GM12872 (cell line): ENCODE measurements at regions not wholly inside any gene's neighbourhood (a gene's known extent, or its start where the extent isn't known, plus 50 kb on each side); places are given as distances from the start of the nearest gene placed in this dataset.

Experiments used
- TF ChIP-seq, protein P1 (sequence below): IDR thresholded peaks from 3 replicates; pipeline ENCODE4 v1.5.1; 2011; ENCODE audit warnings: low read depth, mild to moderate bottlenecking, low read length, moderate library complexity; ENCODE audit not compliant: insufficient read depth

DNA sequence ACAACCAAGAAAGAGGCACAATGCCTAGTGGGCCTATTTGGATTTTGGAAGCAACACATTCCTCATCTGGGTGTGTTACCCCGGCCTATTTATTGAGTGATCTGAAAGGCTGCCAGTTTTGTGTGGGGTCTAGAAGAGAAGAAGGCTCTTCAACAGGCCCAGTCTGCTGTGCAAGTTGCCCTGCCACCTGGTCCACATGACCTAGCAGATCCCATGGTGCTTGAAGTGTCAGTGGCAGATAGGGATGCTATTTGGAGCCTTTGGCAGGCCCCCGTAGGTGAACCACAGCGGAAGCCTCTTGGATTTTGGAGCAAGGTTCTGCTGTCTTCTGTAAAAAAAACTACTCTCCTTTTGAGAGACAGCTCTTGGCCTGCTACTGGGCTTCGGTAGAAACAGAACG is 820.1 kb downstream of the TMTC2 start:
- TF ChIP-seq, protein P1, sequence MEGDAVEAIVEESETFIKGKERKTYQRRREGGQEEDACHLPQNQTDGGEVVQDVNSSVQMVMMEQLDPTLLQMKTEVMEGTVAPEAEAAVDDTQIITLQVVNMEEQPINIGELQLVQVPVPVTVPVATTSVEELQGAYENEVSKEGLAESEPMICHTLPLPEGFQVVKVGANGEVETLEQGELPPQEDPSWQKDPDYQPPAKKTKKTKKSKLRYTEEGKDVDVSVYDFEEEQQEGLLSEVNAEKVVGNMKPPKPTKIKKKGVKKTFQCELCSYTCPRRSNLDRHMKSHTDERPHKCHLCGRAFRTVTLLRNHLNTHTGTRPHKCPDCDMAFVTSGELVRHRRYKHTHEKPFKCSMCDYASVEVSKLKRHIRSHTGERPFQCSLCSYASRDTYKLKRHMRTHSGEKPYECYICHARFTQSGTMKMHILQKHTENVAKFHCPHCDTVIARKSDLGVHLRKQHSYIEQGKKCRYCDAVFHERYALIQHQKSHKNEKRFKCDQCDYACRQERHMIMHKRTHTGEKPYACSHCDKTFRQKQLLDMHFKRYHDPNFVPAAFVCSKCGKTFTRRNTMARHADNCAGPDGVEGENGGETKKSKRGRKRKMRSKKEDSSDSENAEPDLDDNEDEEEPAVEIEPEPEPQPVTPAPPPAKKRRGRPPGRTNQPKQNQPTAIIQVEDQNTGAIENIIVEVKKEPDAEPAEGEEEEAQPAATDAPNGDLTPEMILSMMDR: no peak

DNA sequence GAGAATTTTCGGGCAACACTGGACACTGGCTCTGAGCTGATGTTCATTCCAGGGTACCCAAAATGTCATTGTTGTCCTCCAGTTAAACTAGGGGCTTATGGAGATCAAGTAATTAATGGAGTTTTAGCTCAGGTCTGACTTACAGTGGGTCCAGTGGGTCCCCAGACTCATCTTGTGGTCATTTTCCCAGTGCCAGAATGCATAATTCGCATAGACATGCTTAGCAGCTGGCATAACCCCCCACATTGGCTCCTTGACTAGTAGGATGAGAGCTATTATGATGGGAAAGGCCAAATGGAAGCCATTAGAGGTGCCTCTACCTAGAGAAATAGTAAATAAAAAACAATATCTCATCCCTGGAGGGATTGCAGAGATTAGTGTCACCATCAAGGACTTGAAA is 818.9 kb downstream of the TMTC2 start:
- TF ChIP-seq, protein P1: no peak

DNA sequence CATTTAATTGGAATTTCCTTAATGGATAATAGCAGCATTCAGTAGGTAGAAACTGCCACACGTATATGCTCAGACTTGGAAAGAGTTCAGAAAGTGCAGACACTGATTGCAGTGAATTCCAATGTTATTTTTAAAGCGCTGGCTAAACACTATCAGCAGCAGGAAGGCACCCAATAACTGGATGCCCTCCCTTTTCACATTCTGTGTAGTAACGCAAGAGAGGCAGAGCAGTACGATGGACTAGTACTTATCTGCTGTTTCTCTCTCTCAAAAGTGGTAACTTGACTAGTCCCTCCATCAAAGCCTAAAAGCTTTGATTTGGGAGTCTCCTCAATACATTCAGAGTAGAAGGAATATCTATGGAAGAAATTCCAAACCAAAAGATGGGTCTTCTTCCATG is 791.0 kb downstream of the TMTC2 start:
- TF ChIP-seq, protein P1: no peak

DNA sequence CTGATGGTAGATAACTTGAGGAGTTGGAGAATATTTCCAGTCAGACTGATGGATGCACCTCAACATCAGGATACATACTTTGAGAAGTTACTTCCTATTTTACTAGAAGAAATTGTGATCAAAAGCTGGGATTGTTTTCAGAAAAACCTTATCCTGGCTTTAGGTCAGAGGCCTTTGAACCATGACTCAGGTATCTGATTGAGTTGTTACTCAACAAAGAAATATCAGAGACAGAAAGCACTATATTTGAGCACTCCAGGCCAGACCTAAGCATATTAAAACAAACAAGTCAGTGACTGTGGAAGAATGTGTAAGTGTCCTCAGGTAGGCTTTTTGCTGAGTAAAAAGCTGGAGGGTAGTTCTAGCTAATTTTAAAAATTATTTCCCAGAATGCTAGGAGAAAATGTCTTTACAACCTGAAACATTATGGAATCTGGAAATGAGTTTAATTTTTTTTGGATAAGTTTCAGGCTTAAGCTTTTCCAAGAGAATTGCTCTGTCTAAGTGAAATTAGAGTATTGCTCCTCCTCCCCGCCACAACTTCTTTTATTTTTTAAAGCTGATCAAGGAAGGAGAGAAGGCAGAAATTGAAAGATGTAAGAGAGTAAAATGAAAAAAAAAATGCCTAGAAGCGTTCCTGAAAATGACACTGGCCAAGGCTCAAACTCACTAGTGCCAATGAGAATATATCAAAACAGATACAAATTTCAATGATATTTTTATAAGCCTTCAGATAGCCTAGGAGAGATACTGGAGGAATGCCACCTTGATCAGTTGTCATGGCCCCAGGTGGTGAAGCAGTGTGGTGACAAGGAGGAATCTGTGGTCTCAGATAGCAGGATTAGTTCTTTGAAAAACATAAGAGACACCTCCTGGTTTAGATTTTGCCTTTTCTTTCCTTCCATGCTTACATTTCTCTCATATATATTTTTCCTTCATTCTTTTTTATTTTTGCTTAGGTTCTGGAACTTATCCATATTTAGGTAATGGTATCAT is 790.3 kb downstream of the TMTC2 start:
- TF ChIP-seq, protein P1: no peak

DNA sequence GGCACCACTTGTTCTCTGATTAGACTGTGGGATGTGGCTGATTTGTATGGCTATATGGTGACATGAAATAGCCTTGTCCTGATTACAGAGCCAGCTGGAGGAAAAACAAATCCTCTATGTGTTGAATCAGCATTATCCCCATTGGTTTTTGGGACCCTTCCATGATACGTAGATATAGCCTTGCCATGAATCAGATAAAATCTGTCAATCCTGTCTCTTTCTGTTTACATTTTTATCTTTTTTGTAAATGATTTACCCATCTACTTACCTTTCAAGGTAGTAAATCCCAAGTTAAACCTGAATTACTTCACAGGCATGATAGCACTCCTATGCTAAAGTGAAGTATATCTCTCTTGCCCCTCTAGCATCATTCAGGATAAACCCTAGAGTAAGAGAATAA is 789.3 kb downstream of the TMTC2 start:
- TF ChIP-seq, protein P1: no peak

DNA sequence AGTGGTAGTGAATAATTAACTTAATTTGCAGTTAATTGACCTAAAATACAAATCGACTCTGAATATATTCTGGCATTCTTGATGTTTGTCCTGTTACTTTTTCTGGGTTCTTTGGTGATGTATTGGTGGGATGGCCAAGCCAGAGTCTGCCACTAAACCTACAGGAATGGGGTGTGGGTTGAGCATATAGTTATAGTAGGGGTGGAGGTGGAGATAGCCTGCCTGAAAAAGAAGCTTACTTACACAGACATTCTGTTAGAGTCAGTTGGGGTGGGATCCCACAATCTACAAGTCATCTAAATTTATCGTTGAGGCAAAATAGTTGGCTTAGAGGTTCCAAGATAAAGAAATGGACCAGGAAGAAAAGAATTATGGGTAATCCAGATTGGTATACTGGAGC is 787.7 kb downstream of the TMTC2 start:
- TF ChIP-seq, protein P1: no peak

DNA sequence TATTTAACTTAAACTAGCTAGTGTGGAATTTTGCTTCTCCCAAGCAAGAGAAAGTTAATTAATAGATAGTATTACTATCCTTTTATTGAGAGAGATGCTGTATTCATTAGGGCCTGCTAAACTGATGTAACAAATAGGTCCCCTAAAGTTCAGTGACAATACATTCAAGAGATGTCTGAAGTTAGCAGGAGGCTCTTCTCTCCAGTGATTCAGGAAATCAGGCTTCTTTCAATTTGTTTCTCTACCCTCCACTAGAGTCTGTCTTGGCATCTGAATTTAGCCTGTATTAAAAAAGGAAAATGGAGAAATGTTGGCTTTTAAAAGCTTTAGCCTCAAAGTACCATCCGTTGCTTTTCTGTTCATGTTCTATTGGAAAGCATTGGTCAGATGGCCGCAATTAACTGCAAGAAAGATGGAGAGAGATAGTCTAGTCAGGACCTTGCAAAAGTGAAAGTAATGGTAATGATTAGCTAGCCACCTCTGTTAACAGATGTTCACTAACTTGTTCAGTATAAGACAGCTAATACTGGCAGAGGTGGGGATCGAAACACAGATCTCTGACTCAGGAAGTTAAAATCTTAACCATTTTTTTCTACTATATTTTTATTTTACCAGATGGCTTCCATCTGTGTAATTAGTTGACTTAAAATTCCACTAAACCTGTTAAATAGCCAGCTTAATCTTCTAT is 786.8 kb downstream of the TMTC2 start:
- TF ChIP-seq, protein P1: no peak
